ENCODE measurements at regions not wholly inside any gene's neighbourhood (a gene's known extent, or its start where the extent isn't known, plus 50 kb on each side); places are given as distances from the start of the nearest gene placed in this dataset.
A peak's percentile ranks its signal among the peaks of the same experiment; 100 is the strongest.

DNA sequence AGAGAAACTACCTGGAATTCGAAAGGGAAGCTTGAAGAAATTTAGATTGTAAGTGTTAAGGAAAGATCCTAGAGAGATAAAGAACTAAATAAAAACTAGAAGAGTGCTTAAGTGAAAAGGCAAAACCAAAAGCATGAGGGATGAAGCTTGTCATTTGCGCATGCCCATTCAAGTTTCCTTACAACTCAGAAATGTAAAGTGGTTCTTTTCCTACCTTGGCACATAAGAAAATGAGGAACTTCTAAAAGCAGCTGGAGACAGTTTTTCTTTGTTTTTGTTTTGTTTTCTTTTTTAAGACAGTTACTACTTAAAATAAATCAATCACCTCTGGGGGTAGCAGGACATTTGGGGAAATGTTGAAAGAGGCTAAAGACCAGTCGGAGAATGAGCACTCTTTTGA is 1304.4 kb upstream of the PCDH7 start:
- ChIA-PET POLR2A (no interaction called here), CTCF (no interaction called here)
- no peak for DNase-seq (ENCODE audit: low read depth, low spot score)
- no peak for TF ChIP-seq CTCF (IDR thresholded peaks at IDR 0.05; ENCODE audit: insufficient read depth, low read length, missing control alignments)
- H3K4me3 ChIP-seq (ENCODE audit: low read depth, low read length): no peak overlapping the region

DNA sequence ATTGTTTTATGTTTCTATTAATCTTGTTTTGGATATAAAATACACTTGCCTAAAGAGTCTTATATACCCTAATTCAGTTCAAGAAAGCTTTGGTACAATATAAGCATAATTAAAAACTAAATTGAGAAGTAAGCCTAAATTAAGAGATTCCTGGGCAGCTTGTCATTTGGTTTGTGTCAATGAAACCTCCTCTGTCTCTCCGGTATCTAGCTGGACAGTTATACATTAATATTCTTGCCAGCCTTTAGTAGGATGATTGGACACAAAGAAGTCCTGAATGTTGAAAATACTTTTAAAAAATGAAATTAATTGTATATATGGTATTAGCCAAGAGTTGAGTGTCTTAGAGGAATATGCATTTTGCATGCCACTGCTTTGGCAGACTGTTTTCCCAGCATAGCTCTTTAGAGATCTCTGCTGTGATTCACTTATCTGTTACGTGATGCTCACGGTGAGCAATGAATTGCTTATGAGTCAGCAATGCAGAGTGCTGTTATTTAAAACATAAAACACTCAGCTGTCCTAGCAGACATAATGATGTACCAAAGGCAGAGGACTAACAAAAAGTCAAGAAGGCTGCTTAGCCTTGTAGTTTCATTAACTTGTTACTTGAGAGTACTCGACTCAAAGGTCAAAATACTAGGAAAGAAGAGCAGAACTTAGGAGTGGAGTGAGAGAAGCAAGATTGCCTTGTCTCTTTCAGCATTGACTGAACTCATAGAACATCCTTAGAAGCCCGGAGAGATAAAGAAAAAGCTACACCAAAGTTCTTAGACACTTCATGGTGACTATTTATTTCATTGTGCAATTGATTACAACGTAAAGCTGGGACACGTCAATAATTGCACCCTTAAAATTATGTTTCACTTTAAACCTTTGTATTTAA is 1296.1 kb upstream of the PCDH7 start:
- ChIA-PET CTCF (no interaction called here), POLR2A (no interaction called here)
- no peak for TF ChIP-seq CTCF (IDR thresholded peaks at IDR 0.05; ENCODE audit: insufficient read depth, low read length, missing control alignments)
- peak; percentile 10 for DNase-seq (ENCODE audit: low read depth, low spot score)
- no peak overlapping the region for H3K4me3 ChIP-seq (ENCODE audit: low read depth, low read length)

DNA sequence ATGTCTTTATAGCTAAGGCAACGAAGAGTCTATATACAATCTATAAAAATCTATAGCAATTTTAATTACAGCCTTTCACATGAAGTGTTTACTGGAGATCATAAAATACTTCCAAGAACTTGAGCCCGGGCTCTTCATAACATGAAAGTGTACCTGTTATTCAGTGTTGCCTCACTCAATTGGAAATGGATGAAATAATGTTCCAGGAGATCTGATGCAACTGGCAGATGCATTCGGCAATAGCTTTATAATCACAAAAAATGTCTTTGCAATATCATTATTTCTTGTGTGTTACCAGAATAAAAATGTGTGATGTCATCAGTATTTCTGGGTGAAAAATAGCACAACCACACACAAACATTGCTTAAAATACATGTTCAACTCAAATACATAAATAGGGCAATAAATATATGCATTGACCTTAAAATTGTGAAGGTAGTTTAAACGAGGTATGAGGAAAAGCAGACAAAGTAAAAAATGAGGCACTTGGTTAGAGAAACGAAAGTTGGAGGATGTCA is 1266.8 kb upstream of the PCDH7 start:
- CTCF ChIA-PET: no interaction called here
- POLR2A ChIA-PET: no interaction called here
- H3K4me3 ChIP-seq (ENCODE audit: low read depth, low read length): no peak overlapping the region
- no peak for TF ChIP-seq CTCF (IDR thresholded peaks at IDR 0.05; ENCODE audit: insufficient read depth, low read length, missing control alignments)
- DNase-seq (ENCODE audit: low read depth, low spot score): no peak

DNA sequence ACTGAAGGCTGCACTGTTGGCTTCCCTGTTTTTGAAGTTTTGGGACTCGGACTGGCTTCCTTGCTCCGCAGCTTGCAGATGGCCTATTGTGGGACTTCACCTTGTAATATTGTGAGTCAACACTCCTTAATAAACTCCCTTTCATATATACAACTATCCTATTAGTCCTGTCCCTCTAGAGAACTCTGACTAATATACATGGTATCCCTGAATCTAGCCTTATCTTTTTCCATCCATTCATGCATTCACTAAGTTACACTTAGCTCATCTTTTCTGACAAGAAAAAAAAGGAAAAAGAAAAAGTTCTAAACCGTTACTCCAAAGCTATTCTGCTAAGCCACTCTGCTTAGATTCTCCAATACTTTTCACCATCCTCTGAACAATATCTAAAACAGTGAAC is 1260.2 kb upstream of the PCDH7 start:
- POLR2A ChIA-PET: no interaction called here
- TF ChIP-seq CTCF (IDR thresholded peaks at IDR 0.05; ENCODE audit: insufficient read depth, low read length, missing control alignments): no peak
- H3K4me3 ChIP-seq (ENCODE audit: low read depth, low read length): no peak overlapping the region
- DNase-seq (ENCODE audit: low read depth, low spot score): no peak
- CTCF ChIA-PET: no interaction called here

DNA sequence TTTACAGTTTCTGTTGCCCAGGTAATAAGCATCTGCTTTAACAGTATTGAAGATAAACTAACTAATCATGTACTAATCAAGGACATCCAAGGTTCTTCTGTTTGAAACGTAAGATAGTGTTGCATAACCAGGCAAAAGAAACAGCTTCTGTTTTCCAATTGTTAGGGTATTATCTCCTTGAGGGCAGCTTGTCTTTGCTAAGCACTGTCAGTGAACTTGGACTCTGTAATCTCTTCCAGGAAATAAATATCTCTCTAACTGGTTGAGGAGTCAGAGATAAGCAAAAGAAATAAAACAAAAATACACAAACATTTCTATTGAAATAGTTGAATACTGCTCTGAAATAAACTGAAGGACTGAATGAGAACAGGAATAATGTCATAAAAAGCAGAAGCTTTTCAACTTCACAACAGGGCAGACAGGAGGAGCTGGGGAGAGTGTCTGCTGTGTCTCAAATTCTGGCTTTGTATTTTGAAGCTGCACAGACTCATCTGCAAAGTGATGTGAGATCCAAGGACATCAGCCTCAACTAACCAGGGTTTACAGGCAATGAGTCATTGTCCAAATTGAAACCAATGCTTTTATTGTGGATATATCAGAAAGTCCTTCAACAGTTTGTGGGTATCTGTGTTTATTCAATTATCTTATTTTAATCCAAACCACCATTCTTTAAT is 1253.0 kb upstream of the PCDH7 start:
- TF ChIP-seq CTCF (IDR thresholded peaks at IDR 0.05; ENCODE audit: insufficient read depth, low read length, missing control alignments): no peak
- ChIA-PET CTCF (no interaction called here), POLR2A (no interaction called here)
- DNase-seq (ENCODE audit: low read depth, low spot score): no peak
- no peak overlapping the region for H3K4me3 ChIP-seq (ENCODE audit: low read depth, low read length)
